HEK293T (cell line): ENCODE measurements at regions not wholly inside any gene's neighbourhood (a gene's known extent, or its start where the extent isn't known, plus 50 kb on each side); places are given as distances from the start of the nearest gene placed in this dataset.

Experiments
- ARNT ChIP-seq: fragments of 450-650 bp; IDR thresholded peaks from 2 replicates; pipeline ENCODE4 v1.6.1; 2017; ENCODE audit warnings: mild to moderate bottlenecking
- BHLHE40 ChIP-seq: fragments of 450-650 bp; IDR thresholded peaks from 2 replicates; pipeline ENCODE4 v1.6.1; 2016; ENCODE audit warnings: mild to moderate bottlenecking, moderate library complexity, borderline replicate concordance
- FOXA1 ChIP-seq: fragments of 450-650 bp; IDR thresholded peaks from 2 replicates; pipeline ENCODE4 v1.6.1; 2016; ENCODE audit warnings: mild to moderate bottlenecking
- FOXM1 ChIP-seq: fragments of 450-650 bp; IDR thresholded peaks from 2 replicates; pipeline ENCODE4 v1.6.1; 2017; ENCODE audit warnings: mild to moderate bottlenecking, borderline replicate concordance
- NFRKB ChIP-seq: fragments of 450-650 bp; IDR thresholded peaks from 2 replicates; pipeline ENCODE4 v1.6.1; 2016; ENCODE audit warnings: mild to moderate bottlenecking, moderate library complexity
- SUZ12 ChIP-seq: fragments of 450-650 bp; IDR thresholded peaks from 2 replicates; pipeline ENCODE4 v1.6.1; 2016; ENCODE audit warnings: mild to moderate bottlenecking

GRCh38 chr16:63527404-63527803 is 1491.2 kb upstream of the CDH8 start:
- TF ChIP-seq FOXA1, result no peak
- no peak for TF ChIP-seq ARNT
- no peak for TF ChIP-seq SUZ12
- no peak for TF ChIP-seq BHLHE40
- TF ChIP-seq NFRKB, result no peak
- TF ChIP-seq FOXM1, result no peak
